Mesenchymal stem cell (in vitro differentiated cells and primary cell): ENCODE measurements at regions not wholly inside any gene's neighbourhood (a gene's known extent, or its start where the extent isn't known, plus 50 kb on each side); places are given as distances from the start of the nearest gene placed in this dataset.
A peak's percentile ranks its signal among the peaks of the same experiment; 100 is the strongest.

ENCODE experiments used
- DNase-seq: peaks from one replicate; pipeline ENCODE4 v3.0.0-alpha.2; 2013
- H2AFZ ChIP-seq: one replicate; pipeline ENCODE4 v1.6.1; 2013; ENCODE audit warnings: low read depth, mild to moderate bottlenecking, control low read depth, inconsistent platforms, low read length, moderate library complexity
- H2AK5ac ChIP-seq: 2 replicates; pipeline ENCODE4 v1.6.1; 2013; ENCODE audit warnings: low read length, moderate library complexity, mild to moderate bottlenecking, inconsistent platforms; ENCODE audit not compliant: severe bottlenecking
- H2BK120ac ChIP-seq: one replicate; pipeline ENCODE4 v1.6.1; 2013; ENCODE audit warnings: low read depth, mild to moderate bottlenecking, inconsistent platforms, low read length, moderate library complexity
- H2BK12ac ChIP-seq, 2 experiments: one replicate each; pipeline ENCODE4 v1.6.1; 2013; ENCODE audit warnings: inconsistent platforms in 2 of 2, low read length in 2 of 2, mild to moderate bottlenecking in 2 of 2, moderate library complexity in 2 of 2, control low read depth in 1 of 2
- H2BK15ac ChIP-seq: one replicate; pipeline ENCODE4 v1.6.1; 2013; ENCODE audit warnings: mild to moderate bottlenecking, low read depth, inconsistent platforms; ENCODE audit not compliant: poor library complexity, severe bottlenecking
- H2BK5ac ChIP-seq: 2 replicates; pipeline ENCODE4 v1.6.1; 2013; ENCODE audit warnings: low read depth, mild to moderate bottlenecking, low read length, control low read depth, inconsistent platforms; ENCODE audit not compliant: poor library complexity, severe bottlenecking
- H3K14ac ChIP-seq, 2 experiments: one replicate each; pipeline ENCODE4 v1.6.1; 2013; ENCODE audit warnings: inconsistent platforms in 2 of 2, low read length in 2 of 2, control low read depth in 1 of 2, mild to moderate bottlenecking in 1 of 2, moderate library complexity in 1 of 2
- H3K18ac ChIP-seq, 2 experiments: one replicate each; pipeline ENCODE4 v1.6.1; 2013; ENCODE audit warnings: inconsistent platforms in 2 of 2, low read length in 2 of 2, control low read depth in 1 of 2, low read depth in 1 of 2, mild to moderate bottlenecking in 1 of 2
- H3K23ac ChIP-seq, 2 experiments: one replicate each; pipeline ENCODE4 v1.6.1; 2013; ENCODE audit warnings: inconsistent platforms in 2 of 2, low read length in 2 of 2, mild to moderate bottlenecking in 2 of 2, moderate library complexity in 2 of 2, control low read depth in 1 of 2
- H3K27ac ChIP-seq: 2 replicates; pipeline ENCODE4 v1.5.1; 2013; ENCODE audit warnings: mild to moderate bottlenecking, moderate library complexity, low read length, control low read depth, inconsistent platforms; ENCODE audit not compliant: poor library complexity, severe bottlenecking
- H3K27me3 ChIP-seq, 2 experiments: 2 replicates each; pipeline versions ENCODE4 v1.6.1 to v1.7.0; 2013; ENCODE audit warnings: low read length in 2 of 2, mild to moderate bottlenecking in 2 of 2, moderate library complexity in 2 of 2, control low read depth in 1 of 2, inconsistent platforms in 1 of 2; ENCODE audit not compliant: control insufficient read depth in 1 of 2, insufficient read depth in 1 of 2
- H3K36me3 ChIP-seq, 2 experiments: 2 replicates each; pipeline versions ENCODE4 v1.6.1 to v1.7.0; 2013; ENCODE audit warnings: low read length in 2 of 2, control low read depth in 1 of 2, inconsistent platforms in 1 of 2, low read depth in 1 of 2, mild to moderate bottlenecking in 1 of 2; ENCODE audit not compliant: insufficient read depth in 2 of 2, control insufficient read depth in 1 of 2
- H3K4ac ChIP-seq, 2 experiments: one replicate each; pipeline ENCODE4 v1.6.1; 2013; ENCODE audit warnings: inconsistent platforms in 2 of 2, low read length in 2 of 2, mild to moderate bottlenecking in 2 of 2, moderate library complexity in 2 of 2, control low read depth in 1 of 2, low read depth in 1 of 2
- H3K4me1 ChIP-seq: 2 replicates; pipeline ENCODE4 v1.6.1; 2013; ENCODE audit warnings: low read depth, low read length, control low read depth; ENCODE audit not compliant: control insufficient read depth, insufficient read depth
- H3K4me2 ChIP-seq: 2 replicates; pipeline ENCODE4 v1.6.1; 2013; ENCODE audit warnings: low read length, mild to moderate bottlenecking, inconsistent platforms; ENCODE audit not compliant: poor library complexity, severe bottlenecking
- H3K4me3 ChIP-seq, 2 experiments: 2 replicates each; pipeline versions ENCODE4 v1.5.1 to v1.7.0; 2013; ENCODE audit warnings: low read length in 2 of 2, mild to moderate bottlenecking in 2 of 2, control low read depth in 1 of 2, low read depth in 1 of 2; ENCODE audit not compliant: insufficient read depth in 1 of 2
- H3K79me1 ChIP-seq: replicated peaks from 2 replicates; pipeline ENCODE4 v1.6.1; 2013; ENCODE audit warnings: mild to moderate bottlenecking, control low read depth, low read length, inconsistent platforms; ENCODE audit not compliant: poor library complexity, severe bottlenecking
- H3K9ac ChIP-seq: 2 replicates; pipeline ENCODE4 v1.7.0; 2013; ENCODE audit warnings: mild to moderate bottlenecking, low read length, moderate library complexity
- H3K9me3 ChIP-seq: 2 replicates; pipeline ENCODE4 v1.7.0; 2013; ENCODE audit warnings: mild to moderate bottlenecking, low read length; ENCODE audit not compliant: control insufficient read depth
- H4K8ac ChIP-seq: one replicate; pipeline ENCODE4 v1.6.1; 2013; ENCODE audit warnings: inconsistent platforms, mild to moderate bottlenecking, low read length, moderate library complexity
- H4K91ac ChIP-seq: one replicate; pipeline ENCODE4 v1.6.1; 2013; ENCODE audit warnings: mild to moderate bottlenecking, low read length, inconsistent platforms
- WGBS: methylation state at CpG from one replicate; pipeline ENCODE4 v1.1.7; 2013; ENCODE audit warnings: mixed read lengths; 5-methylcytosine and 5-hydroxymethylcytosine counted together

- Histone ChIP-seq H4K8ac (no peak overlapping the region), H2BK120ac (no peak overlapping the region), H3K27ac (no peak overlapping the region), H3K27me3 (no peaks in the 10 kb centered on the region), H2BK12ac (no peak overlapping the region), H2AK5ac (no peak overlapping the region), H3K9me3 (no peaks in the 10 kb centered on the region), H3K18ac (no peak overlapping the region), H3K79me1 (no peaks in the 10 kb centered on the region), H3K4me3 (no peak overlapping the region), H3K4ac (no peak overlapping the region), H3K23ac (no peak overlapping the region), H3K14ac (no peak overlapping the region), H3K36me3 (no peaks in the 10 kb centered on the region), H2AFZ (no peak overlapping the region), H3K4me1 (no peaks in the 10 kb centered on the region), H4K91ac (no peak overlapping the region), H2BK5ac (no peak overlapping the region), H3K4me2 (no peak overlapping the region), H3K9ac (no peak overlapping the region), H2BK15ac (no peak overlapping the region)
- 83% methylated on average over 2 of the region's 4 CpGs for WGBS
- no peak for DNase-seq
Measured at GRCh38 chr18:10349561-10349960, 104.9 kb upstream of the APCDD1 start.

GRCh38 chr18:10350661-10351060 lies 103.8 kb upstream of the APCDD1 start:
- DNase-seq: no peak
- no peak overlapping the region for H3K4me2 ChIP-seq
- no peak overlapping the region for H2BK12ac ChIP-seq
- H3K36me3 ChIP-seq: no peaks in the 10 kb centered on the region
- no peaks in the 10 kb centered on the region for H3K4me1 ChIP-seq
- no peak overlapping the region for H2BK120ac ChIP-seq
- H3K27me3 ChIP-seq: no peaks in the 10 kb centered on the region
- 87% methylated on average over 10 of the region's 10 CpGs for WGBS
- no peak overlapping the region for H3K27ac ChIP-seq
- H4K91ac ChIP-seq: no peak overlapping the region
- no peak overlapping the region for H3K9ac ChIP-seq
- no peak overlapping the region for H2AFZ ChIP-seq
- no peak overlapping the region for H2AK5ac ChIP-seq
- no peak overlapping the region for H3K4me3 ChIP-seq
- H3K9me3 ChIP-seq: no peaks in the 10 kb centered on the region
- no peak overlapping the region for H2BK15ac ChIP-seq
- H4K8ac ChIP-seq: no peak overlapping the region
- H3K18ac ChIP-seq: peak overlapping the region in 1 of 2 experiments; percentile 44
- no peaks in the 10 kb centered on the region for H3K79me1 ChIP-seq
- H3K23ac ChIP-seq: no peak overlapping the region
- H3K4ac ChIP-seq: peak overlapping the region in 1 of 2 experiments; percentile 47
- no peak overlapping the region for H3K14ac ChIP-seq
- H2BK5ac ChIP-seq: no peak overlapping the region

GRCh38 chr18:10351219-10351818 lies 103.1 kb upstream of the APCDD1 start:
- DNase-seq: no peak
- Histone ChIP-seq H3K4me3 (no peak overlapping the region), H3K4me1 (no peaks in the 10 kb centered on the region), H3K14ac (no peak overlapping the region), H2BK5ac (no peak overlapping the region), H3K9me3 (no peaks in the 10 kb centered on the region), H3K4me2 (no peak overlapping the region), H2BK15ac (no peak overlapping the region), H4K91ac (no peak overlapping the region), H3K9ac (no peak overlapping the region), H3K36me3 (no peaks in the 10 kb centered on the region), H3K4ac (no peak overlapping the region), H4K8ac (no peak overlapping the region), H3K23ac (no peak overlapping the region), H2BK12ac (peak overlapping the region in 1 of 2 experiments; percentile 0), H2BK120ac (no peak overlapping the region), H3K18ac (no peak overlapping the region), H3K27me3 (no peaks in the 10 kb centered on the region), H3K79me1 (no peaks in the 10 kb centered on the region), H2AFZ (no peak overlapping the region), H2AK5ac (no peak overlapping the region), H3K27ac (no peak overlapping the region)
- WGBS: 85% methylated on average over 4 of the region's 6 CpGs

DNA sequence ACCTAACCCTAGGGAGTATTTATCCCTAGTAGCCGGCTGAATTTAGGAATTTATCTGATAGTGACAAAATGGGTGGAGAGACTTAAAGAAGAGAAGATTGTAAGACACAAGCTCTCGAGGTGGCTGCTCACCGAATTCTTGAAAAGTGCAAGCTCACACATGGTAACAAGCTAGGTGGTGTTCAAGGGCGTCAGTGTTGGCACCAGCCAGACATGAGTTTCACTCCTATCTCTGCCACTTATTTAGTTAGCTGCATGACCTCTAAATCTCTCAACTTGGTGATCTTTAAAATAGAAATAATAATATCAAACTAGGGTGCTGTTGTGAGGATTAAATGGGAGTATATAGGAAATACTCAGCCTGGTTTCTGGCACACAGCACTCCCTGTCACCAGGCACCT lies 102.6 kb upstream of the APCDD1 start:
- no peak overlapping the region for H2BK5ac ChIP-seq
- H3K4ac ChIP-seq: peak overlapping the region in 1 of 2 experiments; percentile 57
- H2BK15ac ChIP-seq: no peak overlapping the region
- H3K27ac ChIP-seq: no peak overlapping the region
- H4K8ac ChIP-seq: no peak overlapping the region
- DNase-seq: no peak
- H3K27me3 ChIP-seq: no peaks in the 10 kb centered on the region
- H3K4me1 ChIP-seq: no peaks in the 10 kb centered on the region
- H3K23ac ChIP-seq: no peak overlapping the region
- H3K9me3 ChIP-seq: peaks cover 3% of the 10 kb centered on the region
- no peak overlapping the region for H2BK120ac ChIP-seq
- no peak overlapping the region for H2AFZ ChIP-seq
- H3K14ac ChIP-seq: no peak overlapping the region
- no peaks in the 10 kb centered on the region for H3K79me1 ChIP-seq
- H3K36me3 ChIP-seq: no peaks in the 10 kb centered on the region
- no peak overlapping the region for H3K4me3 ChIP-seq
- 92% methylated on average over 3 of the region's 4 CpGs for WGBS
- H3K9ac ChIP-seq: no peak overlapping the region
- H4K91ac ChIP-seq: no peak overlapping the region
- H3K4me2 ChIP-seq: no peak overlapping the region
- H2BK12ac ChIP-seq: no peak overlapping the region
- no peak overlapping the region for H2AK5ac ChIP-seq
- no peak overlapping the region for H3K18ac ChIP-seq
